Activated CD8-positive, alpha-beta memory T cell treated with anti-CD3 and anti-CD28 coated beads, Interleukin-2, amount 50 U/mL, for 24 hours (primary cell): ENCODE measurements at regions not wholly inside any gene's neighbourhood (a gene's known extent, or its start where the extent isn't known, plus 50 kb on each side); places are given as distances from the start of the nearest gene placed in this dataset.

Experiments
- DNase-seq: peaks from one replicate; pipeline ENCODE4 v3.0.0-alpha.2; 2020; ENCODE audit errors: extremely low read depth

DNA sequence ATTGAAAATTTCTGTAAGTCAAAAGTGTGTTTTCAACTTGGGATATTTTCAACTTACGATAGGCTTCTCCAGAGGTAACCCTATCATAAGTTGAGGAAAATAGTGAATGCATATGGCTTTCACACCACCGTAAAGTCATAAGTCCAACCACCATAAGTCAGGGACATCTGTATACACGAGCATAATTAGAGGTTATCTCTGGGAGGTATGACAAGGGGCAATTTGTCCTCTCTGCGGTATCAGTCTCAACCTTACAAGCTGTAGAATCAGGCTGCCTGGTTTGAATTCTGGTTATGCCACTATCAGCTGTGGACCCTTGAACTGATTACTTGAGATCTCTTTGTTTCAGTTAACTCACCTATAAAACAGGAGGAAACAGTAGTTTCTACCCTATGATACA is 202.9 kb upstream of the JARID2 start:
- no peak for DNase-seq

DNA sequence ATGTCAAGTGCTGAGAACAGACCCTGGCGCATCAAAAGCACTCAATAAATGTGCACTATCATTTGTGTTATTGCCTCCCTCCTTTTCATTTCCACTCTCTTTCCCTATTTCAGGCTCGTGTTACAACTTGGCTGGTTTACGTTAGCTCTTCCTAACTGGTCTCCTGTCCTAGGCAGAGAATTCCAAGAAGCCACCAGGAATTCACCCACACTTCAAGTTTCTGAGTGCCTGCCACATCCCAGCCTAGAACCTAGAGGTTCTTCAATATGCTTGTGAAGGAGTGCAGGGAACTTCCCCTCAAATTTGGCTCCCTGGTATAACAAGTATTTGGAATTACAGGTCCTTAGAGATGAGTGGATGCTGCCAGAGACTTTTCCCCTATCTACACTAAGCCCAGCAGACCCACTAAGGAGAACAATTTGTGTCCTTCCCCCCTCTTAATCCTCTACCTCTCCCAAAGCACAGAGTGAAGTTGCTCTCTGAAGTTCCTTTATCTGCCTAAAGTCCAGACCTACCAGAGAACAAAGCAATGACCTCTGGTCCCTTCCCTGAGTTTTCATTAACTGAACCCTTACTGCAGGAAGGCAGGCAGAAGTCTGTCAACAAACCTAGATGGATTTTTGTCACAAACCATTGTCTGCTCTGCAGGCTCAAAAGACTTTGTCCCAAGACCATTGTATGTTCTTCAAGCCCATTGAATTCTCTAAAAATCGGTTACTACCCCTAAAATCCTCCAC is 201.6 kb upstream of the JARID2 start:
- DNase-seq, result no peak

DNA sequence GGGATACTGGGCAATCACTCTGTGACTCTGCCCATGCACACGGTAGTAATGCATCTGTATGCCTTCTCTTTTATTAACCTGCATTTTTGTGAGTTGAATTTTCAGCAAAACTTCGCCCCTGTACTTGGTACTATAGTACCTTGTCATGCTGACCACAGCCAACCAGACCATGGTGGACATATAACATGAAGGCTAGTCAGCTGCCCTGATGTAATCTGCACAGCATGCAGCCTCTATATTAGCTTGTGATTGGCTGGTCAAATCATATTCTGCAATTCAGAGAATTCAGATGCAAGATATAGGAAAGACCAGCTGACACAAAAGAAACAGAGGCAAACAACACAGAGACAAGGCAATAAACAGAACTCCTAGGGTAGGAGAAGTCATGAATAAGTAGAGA is 200.9 kb upstream of the JARID2 start:
- no peak for DNase-seq

DNA sequence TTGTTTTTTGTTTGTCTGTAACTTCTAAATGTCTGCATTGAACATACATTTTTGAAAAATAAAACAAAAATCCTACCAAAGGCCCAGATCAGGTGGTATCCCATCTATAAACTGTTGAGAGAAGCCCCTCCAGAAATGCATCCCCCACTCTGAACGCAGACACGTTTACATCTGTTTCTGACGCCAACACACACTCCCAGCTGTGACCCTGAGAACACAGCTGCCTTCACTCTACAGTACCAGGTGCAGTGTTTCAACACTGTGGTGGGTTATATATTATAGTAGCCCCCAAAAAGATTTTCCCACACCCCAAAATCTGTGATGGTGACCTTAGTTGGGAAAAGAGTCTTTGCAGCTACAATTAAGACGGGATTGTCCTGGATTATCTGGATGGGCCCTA is 199.1 kb upstream of the JARID2 start:
- no peak for DNase-seq

DNA sequence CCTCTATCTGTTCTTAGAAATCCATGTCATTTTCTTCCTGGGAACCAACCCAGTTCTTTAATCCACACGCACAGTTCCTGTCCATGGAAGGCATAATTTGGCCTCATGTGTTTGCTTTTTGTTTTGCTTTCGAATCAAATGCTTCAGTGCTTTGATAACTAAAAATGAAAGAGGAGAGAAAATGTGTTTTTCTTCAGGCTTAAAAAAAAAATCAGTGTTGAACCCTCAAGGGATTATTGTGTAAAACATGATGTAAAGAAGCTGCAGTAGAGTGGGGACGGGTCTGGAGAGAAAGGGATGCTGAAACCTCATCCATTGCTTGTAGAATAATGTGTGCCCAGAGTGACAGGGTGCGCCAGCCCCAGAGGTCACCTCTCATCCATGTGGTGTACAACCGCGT is 197.5 kb upstream of the JARID2 start:
- DNase-seq, result no peak

DNA sequence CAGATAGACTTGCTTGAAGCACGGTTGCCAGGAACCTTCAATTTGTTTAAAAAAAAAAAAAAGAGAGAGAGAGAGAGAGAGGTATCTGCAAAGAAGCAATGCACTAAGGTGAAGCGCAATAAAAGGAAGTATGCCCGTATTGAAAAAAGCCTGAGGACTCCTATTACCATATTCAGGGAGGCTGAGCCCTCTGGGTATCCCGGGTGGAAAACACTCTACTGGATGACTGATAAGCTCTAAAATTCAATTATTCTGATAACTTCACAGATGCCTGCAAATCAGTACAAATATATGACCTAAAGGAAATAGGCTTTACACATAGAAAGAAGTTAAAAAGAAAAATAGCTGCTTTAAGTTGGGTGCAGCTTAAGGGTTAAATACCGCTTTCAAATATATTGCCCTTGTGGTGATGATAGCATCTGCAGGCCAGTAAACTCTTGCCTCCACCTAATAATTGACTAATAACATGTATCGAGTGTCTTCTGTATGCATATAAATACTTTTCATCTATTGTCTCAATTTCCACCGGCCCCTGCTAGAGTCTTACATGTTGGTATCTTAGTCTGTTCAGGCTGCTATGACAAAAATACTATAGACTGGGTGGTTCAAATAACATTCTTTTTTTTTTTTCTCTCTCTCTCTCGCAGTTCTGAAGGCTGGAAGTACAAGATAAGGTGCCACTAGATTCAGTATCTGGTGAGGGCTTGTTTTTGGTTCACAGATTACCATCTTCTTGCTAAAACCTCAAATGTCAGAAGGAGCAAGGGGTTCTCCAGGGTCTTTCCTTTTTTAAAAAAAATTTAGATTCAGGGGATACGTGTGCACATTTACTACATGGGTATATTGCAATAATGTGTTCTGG is 187.4 kb upstream of the JARID2 start:
- DNase-seq, result no peak

DNA sequence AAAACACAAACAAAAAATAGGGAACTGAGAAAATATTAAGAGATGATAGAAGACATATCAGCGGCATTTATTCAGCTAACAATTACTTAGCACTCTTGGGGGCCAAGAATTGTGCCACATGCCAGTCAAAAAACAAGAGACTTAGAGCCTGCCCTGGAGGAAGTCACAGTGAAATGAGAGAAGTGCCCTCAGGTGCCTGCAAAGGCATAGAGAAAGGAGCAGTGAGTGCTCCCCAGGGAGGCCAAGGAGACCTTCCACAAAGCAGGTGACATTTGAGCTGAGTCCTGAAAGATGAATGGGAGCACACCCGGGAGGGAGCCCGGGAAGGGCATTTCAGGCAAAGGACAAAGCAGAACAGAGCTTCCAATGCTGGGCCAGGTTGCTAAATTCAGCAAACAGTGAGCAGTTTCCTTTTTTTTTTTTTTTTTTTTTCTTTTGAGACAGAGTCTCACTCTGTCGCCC is 184.7 kb upstream of the JARID2 start:
- DNase-seq, result no peak

DNA sequence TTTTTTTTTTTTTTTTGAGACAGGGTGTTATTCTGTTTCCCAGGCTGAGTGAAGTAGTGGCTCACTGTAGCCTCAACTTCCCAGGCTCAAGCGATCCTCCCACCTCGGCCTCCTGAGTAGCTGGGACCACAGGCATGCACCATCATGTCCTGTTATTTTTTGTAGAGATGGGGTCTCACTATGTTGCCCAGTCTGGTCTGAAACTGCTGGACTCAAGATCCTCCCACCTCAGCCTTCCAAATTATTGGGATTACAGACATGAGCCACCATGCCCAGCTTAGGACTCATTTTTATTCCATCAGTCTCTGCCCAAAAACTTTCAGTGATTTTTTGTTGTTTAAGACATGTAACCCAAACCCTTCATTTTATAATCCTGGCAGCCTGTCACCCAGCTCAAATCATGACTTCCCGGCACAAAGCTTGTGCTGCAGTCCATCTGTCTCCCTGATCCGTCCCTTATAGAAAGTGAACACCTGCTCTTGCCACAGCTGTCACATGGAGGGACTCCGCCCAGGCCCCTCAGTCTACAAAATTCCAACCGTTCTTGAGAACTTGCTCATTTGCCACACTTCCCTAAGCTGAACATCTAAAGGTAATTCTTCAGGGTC is 183.9 kb upstream of the JARID2 start:
- DNase-seq, result no peak

DNA sequence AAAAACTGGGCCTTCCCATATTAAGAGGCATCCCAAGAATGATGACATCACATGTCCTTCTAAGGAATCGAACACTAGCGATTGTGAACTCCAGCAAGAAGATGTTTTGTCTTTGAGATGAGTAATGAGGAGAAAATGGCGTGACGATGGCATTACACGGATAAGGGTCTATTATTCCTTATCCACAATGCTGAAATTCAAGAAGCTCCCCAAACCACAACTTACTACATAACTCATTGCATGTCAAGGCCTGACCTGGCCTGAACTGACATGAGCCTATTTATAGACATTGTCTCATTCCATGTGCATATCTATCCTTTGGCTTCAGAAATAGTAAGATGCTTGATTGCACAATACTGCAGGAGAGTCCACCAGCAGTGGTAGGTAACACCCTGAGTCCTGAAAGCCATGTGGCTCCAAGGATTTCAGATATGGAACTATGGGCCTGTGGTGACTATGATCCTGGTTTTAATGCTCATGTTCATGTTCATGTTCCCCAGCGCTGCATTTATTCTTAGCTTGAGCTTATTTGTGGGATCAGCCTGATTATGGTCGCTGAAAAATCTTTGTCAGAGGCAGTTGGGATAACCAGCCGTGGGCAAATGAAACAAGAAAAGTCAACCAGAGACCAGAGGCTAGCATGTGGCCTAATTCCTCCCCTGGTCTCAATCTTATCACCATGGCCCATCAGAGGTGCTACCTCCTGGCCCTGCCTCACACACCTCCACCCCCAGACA is 183.2 kb upstream of the JARID2 start:
- DNase-seq, result no peak

DNA sequence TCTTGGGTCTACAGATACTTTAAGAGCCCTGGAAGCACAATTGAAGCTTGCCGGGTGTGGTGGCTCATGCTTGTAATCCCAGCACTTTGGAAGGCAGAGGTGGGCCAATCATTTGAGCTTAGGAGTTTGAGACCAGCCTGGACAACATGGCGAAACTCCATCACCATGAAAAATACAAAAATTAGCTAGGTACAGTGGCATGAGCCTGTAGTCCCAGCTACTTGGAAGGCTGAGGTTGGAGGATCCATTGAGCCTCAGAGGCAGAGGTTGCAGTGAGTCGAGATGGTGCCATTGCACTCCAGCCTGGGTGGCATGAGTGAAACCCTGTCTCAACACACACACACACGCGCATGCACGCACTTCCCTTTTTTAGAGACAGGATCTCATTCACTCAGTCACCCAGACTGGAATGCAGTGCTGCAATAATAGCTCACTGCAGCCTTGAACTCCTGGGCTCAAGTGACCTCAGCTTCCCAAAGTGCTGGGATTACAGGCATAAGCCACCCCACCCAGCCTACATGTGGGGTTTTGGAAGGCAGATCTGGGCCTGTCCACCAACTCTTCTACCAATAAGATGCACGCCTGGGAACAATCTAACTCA is 182.5 kb upstream of the JARID2 start:
- DNase-seq, result no peak

DNA sequence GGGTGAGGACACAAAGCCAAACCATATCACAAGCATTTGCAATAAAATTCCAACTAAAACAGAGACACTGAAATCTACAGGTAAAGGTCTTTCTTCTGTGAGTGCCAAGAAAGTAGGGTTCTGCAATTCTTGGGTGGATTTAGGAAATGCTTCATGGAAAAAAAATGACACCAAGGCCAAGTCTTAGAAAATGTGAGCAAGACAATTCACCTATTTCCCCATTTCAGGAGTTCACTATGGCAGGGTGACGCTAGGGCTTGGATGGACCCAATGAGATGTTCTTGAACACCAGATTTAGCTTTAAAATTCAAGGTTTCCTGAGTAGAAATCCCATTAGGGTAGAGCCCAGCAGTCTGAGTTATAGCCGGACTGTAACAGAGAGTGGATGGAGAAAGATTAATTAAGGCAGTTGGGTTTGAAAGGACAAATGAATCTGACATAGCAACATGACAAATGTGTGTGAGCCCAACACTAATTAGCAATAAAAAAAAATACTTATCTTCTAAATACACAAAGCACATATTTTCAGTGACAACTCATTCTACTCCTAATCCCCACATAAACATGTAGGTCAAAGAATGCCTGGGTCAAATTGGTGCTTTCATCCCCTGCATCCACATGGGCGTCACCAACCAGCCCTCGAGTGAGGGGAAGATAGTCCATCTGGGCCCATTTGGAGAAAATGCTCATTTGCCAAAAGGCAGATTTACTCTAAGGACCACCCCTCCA is 180.4 kb upstream of the JARID2 start:
- no peak for DNase-seq

DNA sequence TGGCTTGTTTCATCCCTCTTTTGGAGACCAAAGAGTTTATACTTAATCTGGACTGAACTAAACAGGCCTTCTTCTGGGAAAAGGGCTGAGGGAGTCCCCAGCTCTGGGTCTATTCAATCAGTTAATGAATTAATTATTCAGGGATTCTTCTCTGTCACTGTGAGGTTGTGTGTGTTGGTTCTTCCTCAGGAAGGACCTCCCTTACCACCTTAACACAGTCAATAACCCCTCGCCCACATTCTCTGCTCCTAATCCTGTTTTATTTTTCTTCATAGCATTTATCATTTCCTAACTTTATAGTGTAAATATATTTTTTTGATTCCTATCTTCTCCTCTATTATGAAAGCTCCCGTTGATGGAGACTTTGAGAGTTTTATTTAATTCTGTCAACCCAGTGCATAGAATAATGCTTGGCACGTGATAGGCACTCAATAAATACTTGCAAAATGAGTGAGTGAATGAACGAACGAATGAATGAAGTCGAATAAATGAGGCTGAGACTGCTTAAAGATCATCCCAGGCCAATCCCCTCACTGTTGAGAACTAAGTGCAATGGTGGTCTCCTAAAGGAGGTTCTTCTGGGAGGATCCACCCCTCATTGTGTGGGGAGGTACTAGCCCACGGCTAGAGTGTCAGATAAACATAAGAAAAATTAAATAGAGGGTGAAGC is 179.6 kb upstream of the JARID2 start:
- no peak for DNase-seq

DNA sequence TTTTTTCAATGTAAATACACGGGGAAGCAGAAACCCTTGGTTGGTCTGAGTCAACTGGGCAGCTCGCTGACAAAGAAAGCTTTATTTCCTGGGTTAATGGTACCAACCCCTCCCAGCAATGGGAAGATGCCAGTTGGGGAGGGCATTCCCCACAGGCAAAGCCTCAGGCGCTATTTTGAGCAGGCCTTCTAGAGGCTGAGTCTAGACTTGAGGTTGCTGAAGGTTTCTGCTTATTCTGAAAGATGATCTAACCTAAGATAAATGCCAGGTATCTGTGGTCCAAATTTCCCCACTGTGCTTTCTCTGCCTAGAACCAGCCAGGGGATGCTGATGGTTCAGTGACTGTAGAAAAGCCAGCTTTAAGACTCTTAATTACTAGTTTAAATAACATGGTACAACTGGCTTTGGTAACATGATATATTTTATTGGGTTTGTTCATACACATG is 172.5 kb upstream of the JARID2 start:
- DNase-seq, result no peak

DNA sequence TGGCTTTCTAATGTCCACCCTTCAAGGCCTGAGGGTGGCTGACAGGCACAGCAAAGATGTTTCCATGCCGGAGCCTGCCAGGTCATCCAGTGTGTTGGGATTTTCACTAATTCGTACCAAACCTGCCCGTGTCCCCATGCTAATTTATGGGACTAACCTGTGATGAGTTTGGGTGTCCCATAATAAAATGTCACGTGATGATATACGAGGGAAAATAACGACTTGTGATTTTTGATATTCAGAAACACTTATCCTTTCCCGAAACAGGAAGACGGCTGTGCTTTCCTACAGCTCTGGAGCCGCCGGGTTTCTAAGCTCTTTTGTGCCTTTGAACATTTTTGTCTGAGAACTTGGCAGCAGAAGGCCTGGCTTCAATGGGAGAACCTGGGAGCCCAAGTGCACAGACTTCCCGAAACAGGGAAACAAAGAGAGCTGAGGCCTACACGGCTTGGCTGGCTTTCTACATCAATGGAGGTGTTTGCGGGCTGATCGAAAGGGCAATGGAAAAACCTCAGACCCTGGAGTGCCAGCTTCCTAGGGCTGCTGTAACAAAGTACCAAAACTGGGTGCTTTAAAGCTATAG is 171.9 kb upstream of the JARID2 start:
- no peak for DNase-seq

DNA sequence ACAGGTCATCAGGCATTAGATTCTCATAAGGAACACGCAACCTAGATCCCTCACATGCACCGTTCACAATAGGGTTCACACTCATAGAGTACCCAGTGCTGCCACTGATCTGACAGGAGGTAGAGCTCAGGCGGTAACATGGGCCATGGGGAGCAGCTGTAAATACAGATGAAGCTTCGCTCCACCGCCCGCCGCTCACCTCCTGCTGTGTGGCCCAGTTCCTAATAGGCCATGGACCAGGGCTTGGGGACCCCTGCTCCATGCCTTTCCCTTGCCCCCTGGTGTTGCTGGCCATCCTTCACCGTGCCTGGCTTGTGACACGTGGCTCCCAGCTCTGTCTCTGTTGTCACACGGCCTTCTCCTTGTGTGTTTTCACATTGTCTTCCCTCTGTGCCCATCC is 171.1 kb upstream of the JARID2 start:
- no peak for DNase-seq

DNA sequence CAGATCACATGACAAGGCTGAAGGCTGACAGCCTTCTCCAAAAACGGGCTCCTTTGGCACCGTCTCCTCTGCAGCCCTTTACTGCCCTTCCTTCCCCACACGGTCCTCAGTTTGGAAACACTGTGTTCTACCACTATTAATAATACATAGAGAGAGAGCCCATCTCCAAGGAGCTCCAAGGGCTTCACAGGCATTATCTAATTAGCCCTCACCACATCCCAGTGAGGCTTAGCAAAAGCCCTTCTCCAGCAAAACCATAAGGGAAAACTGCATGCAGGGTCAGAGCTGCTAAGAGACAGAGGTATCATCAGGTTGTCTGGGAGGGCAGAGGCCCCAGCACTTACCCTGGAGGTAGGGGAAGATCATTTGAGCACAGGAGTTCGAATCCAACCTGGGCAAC is 169.3 kb upstream of the JARID2 start:
- DNase-seq, result no peak

DNA sequence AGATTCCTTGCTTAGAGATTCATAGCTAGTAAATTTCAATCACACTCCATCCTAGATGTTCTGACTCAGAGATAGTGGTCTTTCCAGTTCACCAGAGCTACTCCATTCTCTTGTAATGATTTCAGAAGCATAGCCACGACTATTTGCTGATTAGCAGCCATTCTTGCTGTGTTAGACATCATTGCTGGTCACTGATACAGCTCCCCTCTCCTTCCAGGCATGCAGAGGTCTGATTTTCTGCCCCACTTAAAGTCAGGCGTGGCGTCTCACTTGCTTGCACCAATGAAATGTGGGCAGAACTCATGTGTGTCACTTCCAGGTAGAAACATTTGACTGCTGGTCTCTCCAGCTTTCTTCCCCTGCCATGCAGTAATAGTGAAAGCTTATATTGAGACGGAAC is 168.9 kb upstream of the JARID2 start:
- DNase-seq, result no peak

DNA sequence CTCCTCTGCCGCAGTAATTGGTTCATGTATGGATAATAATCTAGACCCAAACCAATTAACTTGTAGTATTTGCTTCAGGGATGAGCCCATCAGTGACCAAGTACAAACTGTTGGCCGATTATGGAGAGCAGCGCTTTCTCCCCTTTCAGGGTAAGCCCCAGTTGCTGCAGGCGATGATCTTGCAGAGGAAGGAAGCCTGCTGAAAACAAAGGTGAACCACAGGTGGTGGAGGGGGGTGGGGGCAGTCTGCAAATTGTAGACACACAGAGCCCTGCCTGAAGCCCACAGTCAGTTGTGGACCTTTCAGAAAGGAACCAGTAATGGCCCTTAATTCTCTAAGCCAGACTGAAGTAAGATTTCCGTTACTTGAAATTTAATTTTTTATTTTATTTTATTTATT is 167.9 kb upstream of the JARID2 start:
- DNase-seq, result no peak

DNA sequence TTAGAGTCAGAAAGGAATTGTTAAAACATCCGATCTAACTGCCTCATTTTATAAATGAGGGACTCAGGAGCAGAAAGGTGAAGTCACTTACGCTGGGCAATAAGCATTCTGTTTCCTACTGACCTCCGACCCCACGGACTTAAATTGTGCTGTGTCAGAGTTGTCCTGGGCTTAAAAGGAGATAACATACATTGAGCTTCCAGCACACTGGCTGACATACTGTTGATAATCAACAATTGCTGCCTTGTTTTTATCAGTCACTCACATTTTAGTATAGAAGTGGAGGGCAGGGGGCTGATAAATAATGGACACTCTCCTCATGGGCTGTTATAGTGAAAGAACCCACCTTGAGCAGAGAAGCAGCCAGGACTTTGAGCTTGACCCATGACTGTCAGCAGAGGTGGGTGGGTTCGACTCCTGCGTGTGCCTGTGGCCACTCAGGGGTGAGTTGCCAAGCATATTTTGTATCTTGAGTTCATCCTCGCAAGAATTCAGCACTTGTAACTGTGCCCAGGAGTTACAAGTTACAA is 166.5 kb upstream of the JARID2 start:
- DNase-seq, result no peak

DNA sequence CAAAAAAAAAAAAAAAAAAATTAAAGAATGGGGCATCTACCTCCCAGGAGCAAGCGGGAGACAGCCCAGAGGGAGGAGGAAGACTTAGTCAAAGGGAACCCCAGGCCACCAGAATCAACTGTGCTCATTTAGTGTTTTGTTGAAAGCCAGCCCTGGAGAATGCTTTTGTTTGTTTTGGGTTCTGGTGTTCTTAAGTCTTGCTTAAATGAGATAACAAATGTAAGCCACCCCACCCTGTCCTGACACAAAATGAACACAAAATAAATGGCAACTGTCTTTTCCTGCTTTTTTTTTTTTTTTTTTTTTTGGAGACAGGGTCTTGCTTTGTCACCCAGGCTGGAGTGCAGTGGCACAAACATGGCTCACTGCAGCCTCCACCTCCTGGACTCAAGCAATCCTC is 165.0 kb upstream of the JARID2 start:
- no peak for DNase-seq
